Liver (tissue), 2 donors: ENCODE measurements at regions not wholly inside any gene's neighbourhood (a gene's known extent, or its start where the extent isn't known, plus 50 kb on each side); places are given as distances from the start of the nearest gene placed in this dataset.

ENCODE experiments used
- CTCF ChIP-seq: fragments of 150-350 bp; IDR thresholded peaks from 2 replicates; pipeline ENCODE4 v1.5.1; 2017; ENCODE audit warnings: improper control_type of control experiment, low read depth, low read length; ENCODE audit not compliant: missing input control
- FOXA1 ChIP-seq: IDR thresholded peaks from 2 replicates; pipeline ENCODE4 v1.6.1; 2016; ENCODE audit warnings: antibody characterized with exemption
- REST ChIP-seq: IDR thresholded peaks from 2 replicates; pipeline ENCODE4 v1.6.1; 2016; ENCODE audit warnings: antibody characterized with exemption, mild to moderate bottlenecking
- ZBTB33 ChIP-seq: IDR thresholded peaks from 2 replicates; pipeline ENCODE4 v1.6.1; 2016; ENCODE audit warnings: antibody characterized with exemption
- donor health status: healthy.

GRCh38 chr3:127383656-127384179 is 95.9 kb upstream of the PRR20G start:
- TF ChIP-seq REST (no peak), ZBTB33 (no peak), CTCF (no peak), FOXA1 (no peak)
